ENCODE measurements at regions not wholly inside any gene's neighbourhood (a gene's known extent, or its start where the extent isn't known, plus 50 kb on each side); places are given as distances from the start of the nearest gene placed in this dataset.

DNA sequence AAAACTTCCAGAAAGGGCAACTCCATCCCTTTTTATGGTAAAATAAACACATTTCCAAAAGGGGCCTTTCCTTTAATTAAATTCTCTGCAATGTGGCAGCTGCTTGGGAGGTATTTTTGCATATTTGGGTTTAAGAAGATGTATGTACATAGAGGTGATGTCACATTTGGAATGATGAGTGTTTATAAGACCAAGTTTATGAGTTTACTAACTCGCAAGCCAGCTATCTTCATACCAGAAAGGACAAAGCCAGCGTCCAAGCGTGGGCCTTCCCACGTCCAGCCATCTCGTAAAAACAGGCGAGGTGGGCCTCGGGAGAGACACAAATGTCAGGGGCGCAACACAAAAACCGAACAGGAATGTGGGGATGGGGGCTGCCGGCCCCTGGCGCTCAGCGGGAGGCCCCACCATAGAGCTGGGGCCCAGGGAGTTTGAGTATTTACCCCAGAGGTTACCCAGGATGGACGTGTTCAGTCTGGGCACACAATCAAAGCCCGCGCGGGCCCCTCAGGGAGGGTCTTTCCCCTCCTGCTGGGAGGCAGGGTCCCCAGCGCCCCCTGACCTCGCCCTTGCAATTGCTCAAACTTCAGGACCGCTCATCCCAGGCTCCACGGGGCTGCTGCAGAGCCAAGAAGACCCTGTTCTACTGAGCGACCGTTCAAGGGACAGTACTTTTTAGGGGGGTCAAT is 137.3 kb downstream of the TWIST2 start:
- no peak for DNase-seq (ENCODE audit: low read depth)

DNA sequence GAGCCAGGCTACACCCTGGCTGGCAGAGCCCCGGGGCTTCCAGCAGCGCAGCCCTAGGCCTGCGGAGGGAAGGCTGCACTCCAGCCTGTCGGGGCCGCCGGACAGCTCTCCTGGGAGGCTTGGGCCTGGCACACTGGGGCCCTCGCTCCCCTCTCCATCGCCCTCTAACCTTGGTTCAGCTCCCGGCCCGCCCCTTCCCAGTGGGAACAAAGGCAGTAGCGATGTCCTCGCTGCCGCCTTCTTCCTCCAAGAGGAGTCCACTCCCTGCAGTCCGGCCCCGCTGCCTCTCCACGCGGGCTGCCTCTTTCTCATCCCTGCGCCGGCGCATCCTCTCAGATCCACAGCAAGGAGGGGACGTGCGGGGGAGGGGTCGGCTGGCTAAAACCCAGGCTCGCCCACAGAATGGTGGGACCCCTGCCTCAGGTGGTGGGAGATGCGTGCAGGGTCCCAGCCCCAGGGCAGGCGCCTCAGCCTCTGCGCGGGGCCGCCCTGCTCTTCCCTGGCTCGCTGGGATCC is 138.1 kb downstream of the TWIST2 start:
- no peak for DNase-seq (ENCODE audit: low read depth)

DNA sequence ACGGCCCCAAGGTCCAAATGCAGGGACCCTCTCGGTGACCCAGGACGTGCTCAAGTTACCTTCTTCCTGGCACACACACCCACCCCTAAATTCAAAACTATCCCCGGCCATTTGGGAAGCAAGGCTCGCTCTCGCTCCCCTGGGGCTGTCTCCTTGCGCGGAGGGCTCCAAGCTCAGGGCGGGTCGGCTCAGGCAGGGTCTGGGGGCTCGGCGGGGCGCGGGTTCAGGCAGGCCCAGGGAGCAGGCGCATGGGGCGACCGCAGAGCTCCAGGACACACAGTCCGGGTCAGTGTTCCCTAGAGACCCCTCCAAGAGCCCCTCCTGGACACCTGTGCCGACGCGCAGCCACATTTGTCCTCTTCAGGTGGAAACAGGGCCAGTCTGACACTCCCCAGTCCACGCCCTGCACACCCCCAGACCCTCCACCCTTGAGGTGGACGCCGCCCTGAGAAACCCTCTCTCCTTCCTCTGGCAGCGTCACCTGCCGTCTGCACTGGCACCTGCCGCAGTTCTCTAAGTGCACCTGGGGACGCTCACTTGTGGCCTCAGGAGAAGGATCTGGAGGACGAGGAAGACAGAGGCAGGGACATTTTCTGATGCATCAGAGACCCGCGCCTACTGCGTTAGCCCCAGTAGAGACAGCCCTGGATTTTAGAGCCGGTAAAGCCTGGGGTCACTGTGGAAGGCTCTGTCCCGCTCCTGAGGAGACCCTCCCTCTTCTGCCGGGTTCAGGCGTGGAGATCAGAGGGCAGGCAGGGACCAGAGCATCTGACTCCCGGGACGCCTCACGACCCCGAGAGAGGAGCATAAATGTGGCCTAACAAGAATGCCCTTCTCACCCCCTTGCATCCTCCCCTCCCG is 138.8 kb downstream of the TWIST2 start:
- DNase-seq (ENCODE audit: low read depth): no peak

DNA sequence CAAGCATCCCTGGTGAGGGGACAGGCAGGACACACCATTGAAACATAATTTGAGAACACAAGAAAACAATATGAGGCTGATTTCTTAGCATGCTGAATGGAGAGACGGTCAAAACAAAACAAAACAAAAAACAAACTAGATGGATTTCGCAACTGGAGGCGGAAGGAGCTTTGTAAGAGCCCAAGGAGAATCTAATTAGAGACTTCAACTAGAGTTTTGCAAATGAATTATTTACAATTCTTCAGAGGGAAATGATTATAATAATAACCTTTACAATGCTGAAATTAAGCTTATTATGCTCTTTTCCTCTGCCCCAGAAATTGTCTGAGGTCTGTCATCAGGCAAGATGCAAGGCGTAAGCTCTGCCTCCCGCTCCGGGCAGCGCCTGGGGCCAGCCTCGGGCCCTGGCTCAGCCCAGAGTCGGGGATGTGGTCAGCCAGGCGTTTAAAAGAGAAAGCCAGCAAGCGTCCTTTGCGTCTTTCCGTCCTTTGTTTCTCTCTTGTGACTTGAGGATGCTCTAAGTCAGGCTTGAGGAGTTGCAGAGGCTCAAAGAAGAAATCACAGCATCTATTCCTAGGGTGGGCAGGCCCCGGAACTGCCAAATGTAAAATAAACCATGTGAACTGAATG is 139.6 kb downstream of the TWIST2 start:
- DNase-seq (ENCODE audit: low read depth): no peak

DNA sequence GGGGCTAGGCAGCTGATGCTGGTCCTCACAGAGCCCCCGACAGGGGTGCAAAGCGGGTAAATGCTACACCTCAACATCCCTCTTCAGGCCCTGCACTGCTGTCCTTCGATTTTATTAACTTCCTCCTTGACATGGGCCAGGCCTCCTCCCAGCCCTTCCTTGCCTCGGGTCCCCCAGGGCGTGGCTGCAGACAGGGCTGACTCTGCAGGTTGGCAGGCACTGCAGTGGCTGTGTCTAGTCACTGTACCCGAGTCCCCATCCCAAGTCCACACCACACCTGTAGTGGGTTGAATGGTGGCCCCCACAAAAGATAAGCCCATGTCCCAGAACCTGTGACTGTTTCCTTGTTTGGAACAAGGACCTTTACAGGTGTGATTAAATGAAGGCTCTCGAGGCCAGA is 140.2 kb downstream of the TWIST2 start:
- DNase-seq (ENCODE audit: low read depth): no peak

DNA sequence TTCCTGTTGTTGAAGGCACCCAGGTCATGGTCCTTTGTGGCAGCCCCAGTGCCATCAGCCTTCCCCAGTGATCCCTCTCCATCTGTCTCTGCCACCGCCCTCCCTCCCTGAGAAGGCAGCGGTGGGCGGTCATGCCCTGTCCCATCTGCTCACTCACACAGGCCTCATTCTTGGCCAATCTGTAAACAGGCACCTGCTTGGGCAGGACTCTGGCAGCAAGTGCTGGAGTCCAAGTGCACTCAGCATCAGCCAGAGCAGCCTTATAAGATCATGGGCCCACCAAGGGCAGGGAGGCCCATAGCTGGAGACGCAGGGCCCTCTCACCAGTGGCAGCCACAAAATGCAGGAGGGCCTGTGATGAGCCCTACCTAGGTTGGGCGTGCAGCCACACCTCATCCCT is 140.9 kb downstream of the TWIST2 start:
- DNase-seq (ENCODE audit: low read depth): no peak

DNA sequence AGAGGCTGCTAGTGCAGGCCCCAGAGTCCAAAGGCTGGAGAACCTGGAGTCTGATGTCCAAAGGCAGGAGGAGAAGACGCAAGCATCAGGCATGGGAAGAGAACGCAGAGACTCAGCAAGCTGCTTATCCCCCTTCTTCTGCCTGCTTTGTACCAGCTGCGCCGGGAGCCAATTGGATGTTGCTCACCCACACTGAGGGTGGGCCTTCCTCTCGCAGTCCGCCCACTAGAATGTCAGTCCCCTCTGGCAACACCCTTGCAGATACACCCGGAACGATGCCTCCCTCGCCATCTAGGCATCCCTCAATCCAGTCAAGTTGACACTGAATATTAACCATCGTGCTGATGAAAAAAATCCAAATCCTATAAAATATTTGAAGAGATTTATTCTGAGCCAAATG is 141.6 kb downstream of the TWIST2 start:
- DNase-seq (ENCODE audit: low read depth): no peak

DNA sequence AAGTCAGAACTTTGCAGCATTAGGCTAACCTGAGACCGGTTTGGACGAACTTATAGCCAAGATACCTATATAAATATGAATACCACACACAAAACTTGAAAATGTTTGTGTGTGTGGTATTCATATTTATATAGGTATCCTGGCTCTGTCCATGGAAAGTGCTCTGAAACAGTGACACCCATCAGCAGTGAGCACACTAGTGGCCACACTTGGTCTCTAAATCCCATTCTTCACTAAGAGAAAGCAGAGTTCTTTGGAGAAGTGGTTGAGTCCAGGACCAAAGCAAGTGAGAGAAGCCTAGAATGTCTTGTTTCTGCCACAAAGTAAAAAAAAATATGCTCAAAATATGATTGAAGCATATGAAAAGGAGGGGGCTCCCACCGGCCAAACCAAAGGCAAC is 146.5 kb downstream of the TWIST2 start:
- DNase-seq (ENCODE audit: low read depth): no peak

DNA sequence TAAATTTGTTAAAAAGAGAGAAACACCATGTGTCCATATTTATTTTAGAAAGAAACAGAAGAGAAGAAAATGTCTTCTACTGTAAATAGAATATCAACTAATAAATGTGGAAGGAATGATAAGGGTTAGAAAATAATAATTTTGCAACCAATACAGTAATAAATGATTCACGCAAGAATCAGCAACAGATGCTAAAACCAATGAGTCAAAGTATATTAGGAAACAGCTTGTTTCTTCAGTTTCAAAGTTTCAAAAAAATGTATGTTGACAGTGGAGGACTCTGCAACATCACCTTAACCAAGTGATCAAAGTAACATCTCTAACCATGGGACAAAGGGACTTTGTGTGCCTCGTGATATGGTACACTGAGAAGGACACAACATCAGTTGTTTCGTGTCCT is 147.0 kb downstream of the TWIST2 start:
- DNase-seq (ENCODE audit: low read depth): no peak

DNA sequence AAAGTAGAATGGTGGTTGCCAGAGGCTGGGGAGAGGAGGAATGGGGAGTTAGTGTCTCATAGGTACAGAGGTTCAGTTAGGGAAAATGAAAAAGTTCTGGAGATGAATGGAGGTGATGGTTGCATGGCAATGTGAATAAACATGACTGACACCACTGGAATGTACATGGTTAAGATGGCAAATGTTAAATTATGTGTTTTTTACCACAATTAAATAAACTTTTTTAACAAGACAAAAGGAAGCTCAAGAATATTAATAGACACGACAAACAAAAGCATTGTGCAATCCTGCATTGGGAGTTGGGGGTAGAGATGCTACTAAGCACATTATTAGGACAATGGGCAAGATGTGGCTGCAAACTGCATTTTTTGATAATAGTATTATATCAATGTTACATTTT is 147.7 kb downstream of the TWIST2 start:
- no peak for DNase-seq (ENCODE audit: low read depth)

DNA sequence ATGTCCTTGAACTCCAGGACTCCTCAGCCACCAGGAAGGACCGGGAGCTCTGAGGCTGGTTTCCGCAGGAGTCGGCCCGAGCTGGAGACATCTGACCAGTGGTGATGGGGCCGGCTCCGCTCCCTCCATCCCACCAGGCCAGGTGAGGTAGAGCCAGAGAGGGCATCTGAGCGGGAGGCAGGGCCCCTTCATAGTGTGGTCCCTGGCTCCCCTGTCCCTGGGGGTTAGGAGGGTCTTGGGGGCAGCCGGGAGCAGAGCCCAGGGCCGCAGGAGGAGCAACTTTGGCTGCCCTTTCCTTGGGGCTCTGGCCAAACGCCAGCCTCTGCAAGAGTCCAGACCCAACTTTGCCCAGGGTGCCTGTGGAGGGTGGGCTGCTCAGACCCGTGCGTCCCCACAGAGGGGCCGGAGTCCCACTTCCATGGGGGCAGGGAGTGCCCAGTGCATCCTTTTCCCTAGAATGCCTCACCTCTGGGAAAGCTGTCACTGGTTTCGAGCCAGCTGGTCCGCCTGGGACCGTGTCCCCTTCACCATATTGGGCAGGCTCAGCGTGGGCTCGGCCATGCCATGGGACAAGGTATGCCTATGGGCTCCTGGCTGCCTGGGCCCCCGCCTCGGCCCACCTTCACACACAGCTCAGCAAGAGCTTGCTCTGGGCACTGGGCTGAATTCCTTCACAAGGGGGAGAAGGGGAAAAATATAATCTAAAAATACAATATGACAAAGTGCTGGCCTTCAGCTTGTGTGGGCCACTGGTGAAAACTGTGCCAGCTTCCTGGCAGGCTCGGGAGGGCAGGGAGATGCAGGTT is 148.6 kb downstream of the TWIST2 start:
- no peak for DNase-seq (ENCODE audit: low read depth)

DNA sequence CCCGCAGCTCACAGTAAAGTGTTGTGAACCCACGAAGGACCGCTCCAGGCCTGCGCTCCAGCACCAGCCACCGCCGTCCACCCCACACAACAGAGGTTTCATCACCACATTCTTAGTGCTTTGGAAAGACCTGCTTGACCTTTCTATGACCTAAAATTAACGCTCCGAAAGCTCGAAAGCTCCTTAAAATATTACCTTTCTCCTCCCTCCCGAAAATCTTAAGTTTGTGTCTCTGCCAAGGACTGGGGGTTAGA is 149.2 kb downstream of the TWIST2 start:
- DNase-seq (ENCODE audit: low read depth): no peak

DNA sequence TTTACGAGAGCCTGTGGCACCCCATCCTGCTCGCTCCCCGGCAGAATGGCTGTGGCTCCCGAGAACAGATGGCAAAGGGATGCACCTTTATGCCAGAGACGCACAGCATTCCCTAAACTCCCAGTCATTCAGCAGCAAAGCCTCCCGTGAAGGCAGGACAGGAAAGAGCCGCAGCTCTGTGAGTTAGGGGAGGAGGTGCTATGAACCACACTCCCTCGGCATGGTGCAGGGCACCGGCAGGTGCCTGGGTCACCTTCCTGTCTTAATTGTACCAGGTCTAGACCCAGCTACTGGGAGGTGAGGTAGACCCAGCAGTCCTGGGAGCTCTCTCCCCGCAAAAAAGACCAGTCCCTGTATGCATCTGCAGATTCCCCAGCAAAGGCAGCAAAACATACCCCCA is 149.8 kb downstream of the TWIST2 start:
- DNase-seq (ENCODE audit: low read depth): no peak

All from iris pigment epithelial cell (primary cell).